Nephron progenitor cell (in vitro differentiated cells): ENCODE measurements at regions not wholly inside any gene's neighbourhood (a gene's known extent, or its start where the extent isn't known, plus 50 kb on each side); places are given as distances from the start of the nearest gene placed in this dataset.

Experiments used
- DNase-seq: peaks from one replicate; pipeline ENCODE4 v3.0.0; 2021
- H3K27ac Mint-ChIP-seq: 2 replicates; pipeline ENCODE4 v1.8.0; 2021; ENCODE audit warnings: mild to moderate bottlenecking, moderate library complexity, mixed read lengths
- H3K27me3 Mint-ChIP-seq: 2 replicates; pipeline ENCODE4 v1.8.0; 2021; ENCODE audit warnings: mild to moderate bottlenecking, low read depth, mixed read lengths; ENCODE audit not compliant: poor library complexity
- H3K36me3 Mint-ChIP-seq: 2 replicates; pipeline ENCODE4 v1.8.0; 2021; ENCODE audit warnings: low read depth, mixed read lengths
- H3K4me1 Mint-ChIP-seq: 2 replicates; pipeline ENCODE4 v1.8.0; 2021; ENCODE audit warnings: mixed read lengths
- H3K4me3 Mint-ChIP-seq: 2 replicates; pipeline ENCODE4 v1.8.0; 2021; ENCODE audit warnings: mild to moderate bottlenecking, moderate library complexity, mixed read lengths
- H3K9me3 Mint-ChIP-seq: 2 replicates; pipeline ENCODE4 v1.8.0; 2021; ENCODE audit warnings: mild to moderate bottlenecking, moderate library complexity, mixed read lengths
- CTCF ChIP-seq: fragments of 200-600 bp; sonication (generic); IDR thresholded peaks from 2 replicates; pipeline ENCODE4 v1.5.0; 2021; ENCODE audit warnings: antibody characterized with exemption

GRCh38 chr2:136235546-136235945, 117.6 kb upstream of the CXCR4 start:
- TF ChIP-seq CTCF = no peak
- Mint-ChIP-seq H3K9me3 (peaks cover 4% of the 10 kb centered on the region), H3K4me1 (peaks cover 59% of the 10 kb centered on the region), H3K36me3 (no peaks in the 10 kb centered on the region), H3K4me3 (no peak overlapping the region), H3K27me3 (peaks cover 12% of the 10 kb centered on the region), H3K27ac (no peak overlapping the region)
- no peak for DNase-seq

- Mint-ChIP-seq H3K4me3 (no peak overlapping the region), H3K27me3 (peaks cover 12% of the 10 kb centered on the region), H3K27ac (no peak overlapping the region), H3K36me3 (no peaks in the 10 kb centered on the region), H3K4me1 (peaks cover 54% of the 10 kb centered on the region), H3K9me3 (peaks cover 2% of the 10 kb centered on the region)
- no peak for DNase-seq
- no peak for TF ChIP-seq CTCF
These were observed 116.3 kb upstream of the CXCR4 start for GRCh38 chr2:136234261-136234660.

- Mint-ChIP-seq H3K36me3 (peaks cover 6% of the 10 kb centered on the region), H3K27me3 (peaks cover 12% of the 10 kb centered on the region), H3K4me3 (no peak overlapping the region), H3K9me3 (peaks cover 7% of the 10 kb centered on the region), H3K4me1 (peaks cover 44% of the 10 kb centered on the region), H3K27ac (no peak overlapping the region)
- TF ChIP-seq CTCF = no peak
- no peak for DNase-seq
These were observed 115.3 kb upstream of the CXCR4 start for GRCh38 chr2:136233298-136233697.

- TF ChIP-seq CTCF = no peak
- H3K27ac Mint-ChIP-seq = no peak overlapping the region
These were observed 114.7 kb upstream of the CXCR4 start for GRCh38 chr2:136232456-136233172.

GRCh38 chr2:136230464-136230863, 112.5 kb upstream of the CXCR4 start:
- no peak for TF ChIP-seq CTCF
- Mint-ChIP-seq H3K27me3 (peaks cover 4% of the 10 kb centered on the region), H3K4me1 (peaks cover 65% of the 10 kb centered on the region), H3K4me3 (no peak overlapping the region), H3K36me3 (peaks cover 6% of the 10 kb centered on the region), H3K9me3 (peaks cover 7% of the 10 kb centered on the region), H3K27ac (no peak overlapping the region)
- DNase-seq = no peak

More at GRCh38 chr2:136232456-136233172, 114.7 kb upstream of the CXCR4 start:
- no peak for DNase-seq
- H3K36me3 Mint-ChIP-seq = peaks cover 6% of the 10 kb centered on the region
- H3K27me3 Mint-ChIP-seq = peaks cover 12% of the 10 kb centered on the region
- H3K4me1 Mint-ChIP-seq = peaks cover 48% of the 10 kb centered on the region
- peaks cover 7% of the 10 kb centered on the region for H3K9me3 Mint-ChIP-seq
- no peak overlapping the region for H3K4me3 Mint-ChIP-seq

- H3K27ac Mint-ChIP-seq = peak overlapping the region; percentile 87
- peaks cover 7% of the 10 kb centered on the region for H3K9me3 Mint-ChIP-seq
- peaks cover 6% of the 10 kb centered on the region for H3K36me3 Mint-ChIP-seq
- H3K4me3 Mint-ChIP-seq = no peak overlapping the region
- no peak for TF ChIP-seq CTCF
- no peaks in the 10 kb centered on the region for H3K27me3 Mint-ChIP-seq
- peaks cover 83% of the 10 kb centered on the region for H3K4me1 Mint-ChIP-seq
- no peak for DNase-seq
These were observed 109.0 kb upstream of the CXCR4 start for GRCh38 chr2:136226903-136227302.
